Mesothelial cell of epicardium (in vitro differentiated cells): ENCODE measurements at regions not wholly inside any gene's neighbourhood (a gene's known extent, or its start where the extent isn't known, plus 50 kb on each side); places are given as distances from the start of the nearest gene placed in this dataset.

Experiments
- DNase-seq, 2 experiments: peaks; one replicate each; pipeline ENCODE4 v3.0.0; 2021; ENCODE audit warnings: low spot score in 2 of 2; ENCODE audit not compliant: unreplicated experiment in 2 of 2
- H3K27ac Mint-ChIP-seq: 2 replicates; pipeline ENCODE4 v1.8.0; 2021; ENCODE audit warnings: mixed read lengths
- H3K27me3 Mint-ChIP-seq: 2 replicates; pipeline ENCODE4 v1.8.0; 2021; ENCODE audit warnings: low read depth, mixed read lengths
- H3K36me3 Mint-ChIP-seq: 2 replicates; pipeline ENCODE4 v1.8.0; 2021; ENCODE audit warnings: mixed read lengths
- H3K4me1 Mint-ChIP-seq: 2 replicates; pipeline ENCODE4 v1.8.0; 2021; ENCODE audit warnings: mixed read lengths
- H3K4me3 Mint-ChIP-seq: 2 replicates; pipeline ENCODE4 v1.8.0; 2021; ENCODE audit warnings: mild to moderate bottlenecking, moderate library complexity, mixed read lengths
- H3K9me3 Mint-ChIP-seq: 2 replicates; pipeline ENCODE4 v1.8.0; 2021; ENCODE audit warnings: mixed read lengths
- CTCF ChIP-seq: fragments of 200-600 bp; sonication (generic); IDR thresholded peaks from one replicate; pipeline ENCODE4 v1.5.0; 2021; ENCODE audit warnings: antibody characterized with exemption; ENCODE audit not compliant: unreplicated experiment

- no peaks in the 10 kb centered on the region for H3K36me3 Mint-ChIP-seq
- H3K27ac Mint-ChIP-seq = peak overlapping the region; percentile 50
- no peak for TF ChIP-seq CTCF
- no peak for DNase-seq
- H3K4me1 Mint-ChIP-seq = peaks cover 40% of the 10 kb centered on the region
- no peak overlapping the region for H3K4me3 Mint-ChIP-seq
- H3K9me3 Mint-ChIP-seq = no peaks in the 10 kb centered on the region
- H3K27me3 Mint-ChIP-seq = no peaks in the 10 kb centered on the region
These were observed 157.8 kb upstream of the SALL4 start for GRCh38 chr20:51960047-51960675.

- Mint-ChIP-seq H3K4me3 (peak overlapping the region; percentile 36), H3K27me3 (no peaks in the 10 kb centered on the region), H3K36me3 (no peaks in the 10 kb centered on the region), H3K27ac (peak overlapping the region; percentile 66), H3K9me3 (no peaks in the 10 kb centered on the region), H3K4me1 (peaks cover 40% of the 10 kb centered on the region)
- DNase-seq = no peak
- no peak for TF ChIP-seq CTCF
These were observed 156.8 kb upstream of the SALL4 start for GRCh38 chr20:51959066-51959542.

GRCh38 chr20:51958099-51959065 is 156.1 kb upstream of the SALL4 start:
- Mint-ChIP-seq H3K9me3 (peaks cover 5% of the 10 kb centered on the region), H3K4me3 (peak overlapping the region; percentile 36), H3K36me3 (peaks cover 3% of the 10 kb centered on the region), H3K27ac (peak overlapping the region; percentile 66), H3K4me1 (peaks cover 40% of the 10 kb centered on the region), H3K27me3 (no peaks in the 10 kb centered on the region)
- no peak for DNase-seq
- TF ChIP-seq CTCF = no peak

GRCh38 chr20:51955756-51956155 is 153.4 kb upstream of the SALL4 start:
- Mint-ChIP-seq H3K36me3 (peaks cover 3% of the 10 kb centered on the region), H3K27ac (peak overlapping the region; percentile 6), H3K4me3 (no peak overlapping the region), H3K9me3 (peaks cover 5% of the 10 kb centered on the region), H3K27me3 (no peaks in the 10 kb centered on the region), H3K4me1 (peaks cover 27% of the 10 kb centered on the region)
- TF ChIP-seq CTCF = no peak
- no peak for DNase-seq

GRCh38 chr20:51953731-51954340 is 151.5 kb upstream of the SALL4 start:
- Mint-ChIP-seq H3K4me1 (peaks cover 11% of the 10 kb centered on the region), H3K36me3 (peaks cover 3% of the 10 kb centered on the region), H3K27me3 (no peaks in the 10 kb centered on the region), H3K4me3 (no peak overlapping the region), H3K9me3 (peaks cover 5% of the 10 kb centered on the region), H3K27ac (no peak overlapping the region)
- no peak for TF ChIP-seq CTCF
- DNase-seq = no peak
